Muscle layer of colon (tissue), 2 donors: ENCODE measurements at regions not wholly inside any gene's neighbourhood (a gene's known extent, or its start where the extent isn't known, plus 50 kb on each side); places are given as distances from the start of the nearest gene placed in this dataset.

Experiments used
- H3K27ac ChIP-seq: one replicate; pipeline ENCODE4 v1.7.0; 2013; ENCODE audit warnings: low read depth, mild to moderate bottlenecking, low read length, moderate library complexity
- H3K27me3 ChIP-seq, 2 donors: one replicate each; pipeline ENCODE4 v1.7.0; 2013; ENCODE audit warnings: low read length in 2 of 2, mild to moderate bottlenecking in 2 of 2; ENCODE audit not compliant: insufficient read depth in 2 of 2, control insufficient read depth in 1 of 2
- H3K36me3 ChIP-seq: one replicate; pipeline ENCODE4 v1.7.0; 2013; ENCODE audit warnings: mild to moderate bottlenecking, low read length; ENCODE audit not compliant: insufficient read depth
- H3K4me1 ChIP-seq: one replicate; pipeline ENCODE4 v1.7.0; 2013; ENCODE audit warnings: mild to moderate bottlenecking, low read length; ENCODE audit not compliant: insufficient read depth
- H3K4me3 ChIP-seq, 2 donors: one replicate each; pipeline ENCODE4 v1.7.0; 2013; ENCODE audit warnings: low read length in 2 of 2, low read depth in 1 of 2, mild to moderate bottlenecking in 1 of 2, moderate library complexity in 1 of 2
- H3K9ac ChIP-seq: one replicate; pipeline ENCODE4 v1.7.0; 2013; ENCODE audit warnings: low read length
- H3K9me3 ChIP-seq: one replicate; pipeline ENCODE4 v1.7.0; 2013; ENCODE audit warnings: mild to moderate bottlenecking, low read length
- donor health status: abdominal sarcoma.
- donor health status: Adenocarcinoma of cecum.

DNA sequence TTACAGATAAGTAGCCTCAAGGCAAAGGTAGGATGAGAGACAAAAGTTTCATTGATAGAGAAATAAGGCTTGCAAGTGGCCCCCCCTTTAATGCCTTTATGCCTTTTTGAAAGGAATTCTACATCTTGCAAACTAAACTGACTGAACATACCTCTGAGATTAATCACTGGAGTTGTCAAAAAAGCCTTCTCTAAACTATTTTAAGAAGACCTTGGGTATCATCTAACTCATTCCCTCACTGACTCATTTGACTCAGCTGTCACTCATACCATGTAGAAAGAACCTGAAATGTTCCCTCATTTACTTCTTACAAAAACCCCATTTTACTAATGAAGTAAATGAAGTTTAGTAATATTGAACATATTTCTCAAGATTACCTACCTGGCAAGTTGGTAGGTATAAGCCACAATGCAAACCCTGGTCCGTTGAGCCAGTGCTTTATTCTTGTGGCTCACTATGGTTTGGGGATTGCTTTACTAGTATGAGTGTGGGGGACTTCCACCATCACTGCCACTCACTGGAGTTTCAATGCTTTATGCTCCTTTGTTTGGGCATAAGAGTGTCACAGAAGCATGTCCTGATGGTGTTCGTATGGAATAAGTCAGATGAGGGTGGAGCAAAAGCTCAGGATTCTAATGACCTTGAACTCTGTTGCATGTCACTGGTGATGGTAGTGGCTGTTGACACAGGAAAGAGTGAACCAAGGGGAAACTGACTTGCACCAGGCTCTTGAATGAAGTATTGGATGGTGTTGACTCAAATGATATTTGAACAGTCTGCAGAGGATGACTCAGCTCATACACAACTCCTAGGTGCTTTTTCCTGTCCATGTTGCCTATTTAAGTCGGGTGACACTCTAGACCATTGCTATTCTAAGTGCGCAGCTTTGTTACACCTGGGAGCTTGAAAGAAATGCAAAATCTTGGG is 305.5 kb upstream of the EMCN start:
- Histone ChIP-seq H3K9ac (no peak overlapping the region), H3K4me3 (no peak overlapping the region), H3K27ac (no peak overlapping the region), H3K36me3 (no peaks in the 10 kb centered on the region), H3K9me3 (no peaks in the 10 kb centered on the region), H3K27me3 (no peaks in the 10 kb centered on the region), H3K4me1 (no peaks in the 10 kb centered on the region)

DNA sequence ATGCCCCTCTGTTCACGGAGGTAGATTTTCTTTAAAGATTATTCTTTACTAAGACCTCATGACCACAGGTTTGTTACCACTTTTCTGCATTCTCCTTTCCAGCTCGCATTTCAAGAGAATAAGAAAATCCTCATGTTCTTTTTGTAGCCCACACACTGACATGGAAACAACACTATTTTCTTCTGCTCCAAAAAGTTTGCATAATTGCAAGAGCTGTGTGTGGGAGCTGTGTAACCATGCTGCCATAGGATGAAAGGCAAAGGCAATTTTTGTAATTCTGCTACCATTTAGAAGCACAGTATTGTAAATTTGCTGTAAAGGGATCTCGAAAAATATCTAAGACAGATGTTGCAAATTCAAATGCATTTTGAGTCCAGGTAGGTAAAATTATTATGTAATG is 302.4 kb upstream of the EMCN start:
- Histone ChIP-seq H3K4me1 (no peaks in the 10 kb centered on the region), H3K27ac (no peak overlapping the region), H3K4me3 (no peak overlapping the region), H3K27me3 (no peaks in the 10 kb centered on the region), H3K9me3 (no peaks in the 10 kb centered on the region), H3K9ac (no peak overlapping the region), H3K36me3 (no peaks in the 10 kb centered on the region)

- Histone ChIP-seq H3K27me3 (no peaks in the 10 kb centered on the region), H3K36me3 (no peaks in the 10 kb centered on the region), H3K4me3 (no peak overlapping the region), H3K4me1 (no peaks in the 10 kb centered on the region), H3K9me3 (no peaks in the 10 kb centered on the region), H3K27ac (no peak overlapping the region), H3K9ac (no peak overlapping the region)
These were observed 301.7 kb upstream of the EMCN start for GRCh38 chr4:100819505-100819904.

DNA sequence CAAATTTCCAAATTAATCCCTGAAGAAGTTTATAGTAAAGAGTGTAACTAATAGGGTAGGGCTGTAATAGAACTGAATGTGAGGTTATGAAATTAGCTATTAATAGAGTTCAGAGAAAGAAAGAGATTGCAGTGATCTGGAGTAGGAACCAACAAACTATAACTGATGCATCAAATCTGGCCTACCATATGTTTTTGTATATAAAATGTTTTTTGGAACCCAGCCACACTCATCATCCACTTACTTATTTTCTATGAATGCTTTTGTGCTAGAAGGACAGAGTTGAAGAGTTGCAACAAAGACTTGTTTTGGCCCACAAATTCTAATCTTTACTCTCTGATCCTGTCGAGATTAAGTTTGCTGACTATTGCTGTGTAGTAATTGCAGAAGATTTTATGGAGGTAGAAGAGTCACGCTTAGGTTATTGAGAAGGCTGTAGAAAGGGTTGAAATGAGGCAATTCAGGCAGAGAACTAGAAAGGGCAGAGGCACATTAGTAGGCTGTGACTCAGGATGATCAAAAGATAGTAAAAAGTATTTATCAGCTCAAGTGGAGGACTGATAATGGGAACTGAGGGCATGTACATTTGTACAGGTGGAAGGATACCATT is 298.7 kb upstream of the EMCN start:
- H3K9me3 ChIP-seq: no peaks in the 10 kb centered on the region
- no peak overlapping the region for H3K27ac ChIP-seq
- H3K27me3 ChIP-seq: no peaks in the 10 kb centered on the region
- H3K9ac ChIP-seq: no peak overlapping the region
- H3K4me3 ChIP-seq: no peak overlapping the region
- H3K36me3 ChIP-seq: no peaks in the 10 kb centered on the region
- no peaks in the 10 kb centered on the region for H3K4me1 ChIP-seq

- Histone ChIP-seq H3K4me3 (no peak overlapping the region), H3K9me3 (no peaks in the 10 kb centered on the region), H3K36me3 (no peaks in the 10 kb centered on the region), H3K27me3 (no peaks in the 10 kb centered on the region), H3K27ac (no peak overlapping the region), H3K4me1 (no peaks in the 10 kb centered on the region), H3K9ac (no peak overlapping the region)
These were observed 293.2 kb upstream of the EMCN start for GRCh38 chr4:100811046-100811445.

DNA sequence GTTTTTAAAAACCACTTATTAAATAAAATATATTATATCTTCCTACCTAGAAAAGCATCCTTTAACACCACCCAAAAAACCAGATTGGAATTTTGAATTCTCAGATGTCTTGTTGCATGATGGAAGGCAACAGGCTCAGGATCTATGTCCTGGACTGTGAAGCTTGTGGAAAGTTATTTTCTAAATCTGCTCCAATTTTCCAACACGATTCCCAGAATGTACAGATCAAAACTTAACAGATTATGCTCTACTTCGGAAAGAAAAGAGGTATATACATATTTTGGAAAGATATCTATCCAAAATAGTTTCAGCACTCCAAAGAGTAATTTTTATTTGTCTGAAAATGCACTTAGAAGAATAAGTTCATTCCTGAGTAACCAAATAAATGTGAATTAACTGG is 291.7 kb upstream of the EMCN start:
- no peaks in the 10 kb centered on the region for H3K36me3 ChIP-seq
- H3K4me3 ChIP-seq: no peak overlapping the region
- no peak overlapping the region for H3K27ac ChIP-seq
- H3K9me3 ChIP-seq: no peaks in the 10 kb centered on the region
- H3K27me3 ChIP-seq: no peaks in the 10 kb centered on the region
- no peak overlapping the region for H3K9ac ChIP-seq
- no peaks in the 10 kb centered on the region for H3K4me1 ChIP-seq

- Histone ChIP-seq H3K9me3 (no peaks in the 10 kb centered on the region), H3K9ac (no peak overlapping the region), H3K36me3 (no peaks in the 10 kb centered on the region), H3K27me3 (no peaks in the 10 kb centered on the region), H3K4me1 (no peaks in the 10 kb centered on the region), H3K4me3 (no peak overlapping the region), H3K27ac (no peak overlapping the region)
These were observed 289.2 kb upstream of the EMCN start for GRCh38 chr4:100806988-100807387.

- Histone ChIP-seq H3K36me3 (no peaks in the 10 kb centered on the region), H3K27me3 (no peaks in the 10 kb centered on the region), H3K9ac (no peak overlapping the region), H3K4me3 (no peak overlapping the region), H3K27ac (no peak overlapping the region), H3K9me3 (no peaks in the 10 kb centered on the region), H3K4me1 (no peaks in the 10 kb centered on the region)
These were observed 287.7 kb upstream of the EMCN start for GRCh38 chr4:100805538-100805937.

DNA sequence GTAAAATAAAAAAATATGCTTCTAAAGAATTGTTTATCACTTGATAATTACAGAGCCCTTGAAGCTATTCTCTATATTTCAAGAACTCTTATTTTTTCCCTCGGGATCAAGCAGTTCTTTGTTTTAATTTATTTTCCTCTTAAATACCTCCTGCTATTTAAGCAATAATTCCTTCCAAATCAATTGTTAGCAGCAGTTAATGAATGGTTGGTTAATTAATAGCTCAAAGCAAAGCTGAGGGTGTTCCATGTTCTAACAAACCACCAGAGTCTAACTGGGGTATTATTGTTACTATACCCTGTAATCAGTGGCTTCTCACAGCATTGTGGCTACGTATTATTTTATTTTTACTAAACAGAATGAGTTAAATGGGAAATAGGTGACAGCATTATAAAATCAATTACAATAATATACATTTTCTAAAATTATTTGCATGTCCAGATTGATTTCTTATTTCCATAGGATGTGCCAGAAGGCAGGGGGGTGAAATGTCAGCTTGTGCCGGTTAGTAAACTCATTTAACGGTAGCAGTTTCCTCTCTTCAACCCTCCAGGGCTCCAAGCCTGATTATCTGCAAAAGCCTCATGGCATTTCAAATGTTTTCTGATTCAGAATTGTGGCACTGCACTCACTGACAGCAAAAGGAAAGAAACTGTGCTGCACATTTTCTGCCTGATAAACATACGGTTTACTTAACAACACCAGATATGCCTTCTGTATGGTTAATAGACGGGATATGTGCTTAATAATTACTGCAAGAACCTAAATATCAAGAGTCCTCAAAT is 286.9 kb upstream of the EMCN start:
- H3K9ac ChIP-seq: no peak overlapping the region
- H3K9me3 ChIP-seq: no peaks in the 10 kb centered on the region
- no peak overlapping the region for H3K27ac ChIP-seq
- H3K36me3 ChIP-seq: no peaks in the 10 kb centered on the region
- no peak overlapping the region for H3K4me3 ChIP-seq
- H3K4me1 ChIP-seq: no peaks in the 10 kb centered on the region
- no peaks in the 10 kb centered on the region for H3K27me3 ChIP-seq

DNA sequence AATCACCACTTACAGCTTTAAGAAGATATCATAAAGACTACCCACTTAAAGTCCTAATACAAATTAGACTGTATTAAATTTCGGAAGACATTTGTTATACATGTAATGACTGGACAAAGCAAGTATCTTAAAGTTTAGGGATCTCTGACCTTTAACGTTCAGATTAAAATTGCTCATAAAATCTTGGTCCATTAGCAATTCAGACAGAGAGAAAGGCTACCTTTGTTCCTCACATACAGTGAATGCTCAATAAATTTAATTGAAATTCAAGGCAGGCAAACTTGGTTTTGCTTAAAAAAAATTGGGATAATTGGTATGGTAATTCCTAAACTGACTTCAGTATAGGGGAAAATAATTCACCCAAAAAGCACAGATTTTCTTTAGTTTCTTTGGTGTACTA is 285.9 kb upstream of the EMCN start:
- H3K9ac ChIP-seq: no peak overlapping the region
- H3K36me3 ChIP-seq: no peaks in the 10 kb centered on the region
- H3K27me3 ChIP-seq: no peaks in the 10 kb centered on the region
- H3K4me3 ChIP-seq: no peak overlapping the region
- H3K4me1 ChIP-seq: no peaks in the 10 kb centered on the region
- H3K9me3 ChIP-seq: no peaks in the 10 kb centered on the region
- no peak overlapping the region for H3K27ac ChIP-seq

DNA sequence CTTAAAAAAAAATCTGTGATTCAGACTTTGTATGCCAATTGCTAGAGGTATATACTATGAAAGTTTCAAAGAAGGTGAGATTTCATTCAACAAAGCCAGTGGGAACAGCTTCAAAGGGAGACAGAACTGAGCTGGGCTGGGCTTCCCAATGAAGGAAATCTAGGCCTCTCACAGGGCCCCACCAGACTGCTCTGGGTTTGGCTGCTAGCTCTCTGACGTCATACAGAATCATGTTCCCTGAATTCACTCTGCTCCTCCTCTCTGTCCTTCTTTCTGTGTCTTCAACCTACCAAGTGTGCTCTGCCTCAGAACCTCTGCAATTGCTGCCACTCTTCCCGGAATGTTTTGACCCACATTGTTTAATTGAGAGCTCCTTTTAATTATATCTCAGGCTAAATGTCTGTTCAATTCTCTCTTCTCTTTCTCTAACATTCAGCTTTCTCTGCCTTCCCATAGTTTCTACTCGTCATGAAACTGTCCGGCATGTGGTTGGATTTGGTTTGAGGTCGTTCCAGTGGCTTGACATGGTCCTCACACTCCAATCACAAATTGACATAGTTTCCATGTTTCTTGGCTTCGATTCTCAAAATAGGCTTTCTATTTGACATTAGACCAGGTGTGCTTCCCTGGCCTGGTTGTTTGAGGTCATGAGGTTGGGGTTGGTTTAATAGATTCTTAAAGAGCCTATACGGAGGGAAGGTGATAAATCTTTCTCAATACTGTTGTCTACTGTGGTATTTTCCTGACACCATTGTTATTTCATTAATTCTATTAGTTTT is 282.1 kb upstream of the EMCN start:
- Histone ChIP-seq H3K4me1 (no peaks in the 10 kb centered on the region), H3K9me3 (no peaks in the 10 kb centered on the region), H3K36me3 (no peaks in the 10 kb centered on the region), H3K4me3 (no peak overlapping the region), H3K27ac (no peak overlapping the region), H3K27me3 (no peaks in the 10 kb centered on the region), H3K9ac (no peak overlapping the region)
